Amygdala (tissue), 56 donors: ENCODE measurements at regions not wholly inside any gene's neighbourhood (a gene's known extent, or its start where the extent isn't known, plus 50 kb on each side); places are given as distances from the start of the nearest gene placed in this dataset.

Experiments used
- DNase-seq, 56 donors: peaks; one replicate each; lab custom pipeline; 2025; lab: John Stamatoyannopoulos, UW

- no peak for DNase-seq
Observed at GRCh38 chr12:43123461-43123860, 428.5 kb downstream of the ADAMTS20 start.

DNA sequence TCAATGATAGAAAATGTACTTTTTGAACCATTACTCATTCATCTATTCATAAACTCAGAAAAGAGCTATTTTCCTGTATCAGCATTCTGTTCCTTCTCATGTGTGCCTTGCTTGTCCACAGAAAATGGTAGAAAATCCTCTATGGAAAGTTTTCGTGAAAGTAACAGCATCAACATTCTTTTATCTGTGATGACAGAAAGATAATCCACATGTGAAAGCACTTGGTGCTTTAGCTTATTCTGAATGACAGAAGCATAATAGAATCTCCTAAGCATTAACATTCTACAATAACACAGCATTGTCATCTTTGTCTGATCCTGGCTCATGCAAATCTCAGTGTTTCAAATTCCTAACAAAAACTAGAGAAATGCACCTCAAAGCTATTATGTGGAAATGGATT is 431.9 kb downstream of the ADAMTS20 start:
- no peak for DNase-seq

- DNase-seq: no peak
Observed at GRCh38 chr12:43118881-43119280, 433.1 kb downstream of the ADAMTS20 start.

- DNase-seq: no peak
Observed at GRCh38 chr12:43118234-43118633, 433.8 kb downstream of the ADAMTS20 start.

DNA sequence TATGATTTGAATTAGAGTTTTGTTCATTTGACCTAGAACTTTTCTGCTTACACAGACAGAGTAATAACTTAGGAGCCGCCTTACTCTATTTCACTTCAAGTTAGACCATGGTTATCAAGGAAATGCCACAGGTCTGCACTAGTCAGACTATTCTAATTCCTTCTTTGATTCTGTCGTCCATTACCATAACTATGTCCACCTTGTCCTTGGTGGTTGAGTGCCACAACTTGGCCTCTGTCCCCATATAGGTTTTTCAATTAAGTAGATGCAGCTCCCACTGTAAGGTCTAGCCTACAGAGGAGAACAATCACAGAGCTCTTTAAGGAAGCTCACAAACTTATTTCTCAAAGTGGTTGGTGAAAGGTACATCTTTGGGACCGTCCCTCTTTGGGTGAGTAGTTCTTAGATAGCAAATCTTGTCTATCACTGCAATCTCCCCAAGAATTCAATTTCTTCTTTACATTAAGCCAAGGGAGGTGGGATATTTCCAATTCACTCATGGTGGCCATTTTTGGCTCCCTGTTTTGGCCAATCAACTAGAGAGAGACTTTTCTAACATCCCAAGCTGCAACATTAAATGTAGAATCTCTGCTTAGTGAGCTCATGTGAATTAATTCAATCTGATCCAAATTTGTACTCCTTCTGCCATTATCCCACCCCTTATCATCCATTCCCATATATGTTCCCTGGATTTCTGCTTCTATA is 434.6 kb downstream of the ADAMTS20 start:
- no peak for DNase-seq

DNA sequence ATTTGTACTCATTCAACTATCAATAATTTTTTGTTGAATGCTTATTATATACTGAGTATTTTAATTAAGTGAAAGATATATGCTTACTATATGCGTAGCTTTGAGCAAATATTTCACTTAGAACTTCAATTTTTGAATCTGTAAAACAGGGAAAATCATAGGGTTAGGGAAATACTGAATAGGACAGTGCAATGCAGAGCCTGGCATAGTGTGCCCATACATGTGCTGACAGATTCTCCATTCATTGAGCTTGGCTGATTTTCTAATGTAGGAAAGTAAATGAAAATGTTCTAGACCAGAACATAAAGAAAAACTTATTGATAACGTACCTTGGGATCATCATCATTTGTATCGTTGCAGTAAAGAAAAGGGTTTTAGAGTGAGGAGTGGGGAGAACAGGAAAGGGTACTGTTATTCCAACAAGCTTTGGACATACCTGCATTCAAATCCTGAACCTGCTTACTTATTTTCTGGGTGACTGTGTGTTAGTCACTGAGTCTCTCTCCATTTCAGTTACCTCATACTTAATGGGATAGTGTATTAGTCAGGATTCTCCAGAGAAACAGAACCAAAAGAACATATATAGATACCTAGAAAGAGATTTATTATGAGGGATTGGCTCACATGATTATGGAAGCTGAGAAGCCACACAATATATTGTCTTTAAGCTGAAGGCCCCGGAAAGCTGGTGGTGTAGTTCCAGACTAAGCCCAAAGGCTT is 436.4 kb downstream of the ADAMTS20 start:
- DNase-seq: no peak

DNA sequence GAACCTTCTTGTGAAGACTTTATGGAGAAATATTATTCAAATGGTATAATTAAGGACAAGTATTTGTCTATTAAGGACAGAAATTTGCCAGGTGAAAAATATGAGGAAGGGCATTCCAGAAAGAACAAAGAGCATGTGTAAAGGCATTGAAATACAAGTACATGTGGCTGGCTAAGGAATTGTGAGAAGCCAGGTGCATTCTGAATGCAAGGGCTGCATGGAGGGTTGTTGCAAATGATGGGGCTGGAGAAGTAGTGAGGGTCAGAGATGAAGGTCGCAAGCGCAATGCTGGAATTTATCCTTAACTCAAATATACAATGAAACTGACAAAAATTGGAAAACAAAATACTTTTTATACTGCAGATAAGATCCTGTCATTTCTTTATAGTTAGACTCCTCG is 437.7 kb downstream of the ADAMTS20 start:
- no peak for DNase-seq

GRCh38 chr12:43113616-43114015 is 438.4 kb downstream of the ADAMTS20 start:
- no peak for DNase-seq

DNA sequence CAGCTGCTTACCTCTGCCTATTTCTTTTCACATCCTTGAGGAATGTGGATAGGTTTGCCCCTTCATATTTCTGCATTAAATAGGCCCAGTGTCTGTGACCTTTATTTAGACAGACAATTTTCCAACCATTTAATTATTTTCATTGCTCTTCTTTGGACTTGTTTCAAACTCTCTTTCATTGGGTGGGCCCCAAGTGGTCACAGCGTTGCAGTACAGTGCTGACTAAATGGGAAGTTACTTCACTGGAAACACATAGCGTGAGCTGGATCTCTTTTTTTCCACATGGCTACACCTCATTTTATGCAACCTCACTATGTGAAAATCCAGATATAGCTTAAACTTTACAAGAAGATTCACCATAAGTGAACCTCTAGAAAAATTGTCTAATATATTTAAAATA is 438.9 kb downstream of the ADAMTS20 start:
- DNase-seq: no peak

GRCh38 chr12:43112101-43112920 is 439.7 kb downstream of the ADAMTS20 start:
- no peak for DNase-seq

- DNase-seq: no peak
Observed at GRCh38 chr12:43111608-43112007, 440.4 kb downstream of the ADAMTS20 start.

GRCh38 chr12:43109631-43110345 is 442.2 kb downstream of the ADAMTS20 start:
- DNase-seq: no peak

- DNase-seq: no peak
Observed at GRCh38 chr12:43108656-43109055, 443.3 kb downstream of the ADAMTS20 start.

GRCh38 chr12:43107026-43107775 is 444.8 kb downstream of the ADAMTS20 start:
- no peak for DNase-seq

GRCh38 chr12:43106355-43106754 is 445.6 kb downstream of the ADAMTS20 start:
- no peak for DNase-seq

DNA sequence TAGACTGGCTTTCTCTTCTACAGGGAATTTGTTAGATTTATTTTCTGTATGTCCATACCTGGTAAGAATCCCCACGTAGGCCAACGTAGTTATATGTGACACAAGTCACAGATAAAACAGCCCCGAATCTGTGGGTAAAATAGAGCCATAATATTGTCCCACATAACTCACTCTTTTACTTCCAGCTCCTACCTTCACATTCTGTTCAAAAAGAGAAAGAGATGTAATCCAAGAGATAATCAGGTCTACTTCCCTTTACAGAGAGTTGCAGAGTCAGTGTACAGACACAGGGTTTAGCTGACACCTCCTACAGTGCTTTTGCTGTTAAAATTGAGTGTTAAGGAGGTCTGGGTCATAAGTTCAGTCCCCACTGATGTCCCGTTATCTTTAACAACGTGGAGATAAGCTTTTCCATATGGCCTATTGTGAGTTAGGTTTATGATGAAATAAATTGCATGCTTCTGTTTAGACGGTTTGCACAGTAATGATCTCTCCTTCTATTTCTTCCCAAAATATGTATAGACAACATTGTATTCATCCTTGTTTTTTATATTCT is 446.5 kb downstream of the ADAMTS20 start:
- DNase-seq: no peak

DNA sequence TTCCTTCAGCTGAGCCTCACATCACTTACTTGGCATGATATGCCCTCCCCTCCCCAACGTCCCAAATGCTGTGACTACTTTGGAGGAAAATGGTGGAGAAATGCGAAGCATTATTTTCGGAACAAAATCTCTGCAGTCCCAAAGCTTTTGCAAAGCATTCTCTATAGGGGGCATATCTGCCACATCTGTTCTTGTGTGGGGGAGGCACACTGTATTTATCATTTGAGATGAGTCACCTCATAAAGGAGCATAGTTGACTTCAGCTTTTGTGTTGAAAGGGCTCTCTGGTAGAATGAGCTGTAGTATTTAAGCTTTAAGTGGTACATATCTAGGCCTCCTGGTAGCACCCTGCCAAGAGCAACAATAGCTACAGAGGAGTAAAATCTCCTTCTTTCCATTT is 447.5 kb downstream of the ADAMTS20 start:
- DNase-seq: no peak

DNA sequence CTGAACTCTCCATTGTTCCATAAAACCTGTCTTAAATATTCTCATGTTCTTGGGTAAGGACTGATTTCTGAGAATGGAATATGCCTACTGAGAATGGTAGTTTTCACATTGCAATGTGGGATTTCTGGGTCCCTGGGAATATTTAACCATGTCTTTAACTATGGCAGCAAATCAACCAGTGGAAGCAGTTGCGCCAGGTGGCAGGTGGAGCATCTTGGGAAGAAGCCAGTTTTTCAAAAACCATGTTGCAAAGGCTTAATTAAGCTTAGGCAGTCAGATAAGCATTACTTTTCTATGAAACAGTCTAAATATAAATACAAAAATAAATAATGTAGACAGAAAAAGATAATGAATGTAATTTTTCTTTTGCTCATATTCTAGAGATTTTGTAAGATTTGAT is 448.1 kb downstream of the ADAMTS20 start:
- no peak for DNase-seq

GRCh38 chr12:43102546-43103264 is 449.3 kb downstream of the ADAMTS20 start:
- DNase-seq: no peak
